ENCODE measurements at regions not wholly inside any gene's neighbourhood (a gene's known extent, or its start where the extent isn't known, plus 50 kb on each side); places are given as distances from the start of the nearest gene placed in this dataset.

DNA sequence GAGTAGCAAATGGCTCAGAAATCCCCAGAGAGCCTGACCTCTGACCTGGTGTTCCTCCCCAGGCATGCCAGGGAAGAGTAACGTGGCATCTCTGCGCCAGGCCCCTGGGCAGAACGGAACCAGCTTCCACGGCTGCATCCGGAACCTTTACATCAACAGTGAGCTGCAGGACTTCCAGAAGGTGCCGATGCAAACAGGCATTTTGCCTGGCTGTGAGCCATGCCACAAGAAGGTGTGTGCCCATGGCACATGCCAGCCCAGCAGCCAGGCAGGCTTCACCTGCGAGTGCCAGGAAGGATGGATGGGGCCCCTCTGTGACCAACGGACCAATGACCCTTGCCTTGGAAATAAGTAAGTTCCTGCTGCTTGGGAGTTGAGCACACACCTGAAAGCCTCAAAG is 83.4 kb upstream of the PACRGL start:
- TF ChIP-seq POLR2AphosphoS5 (IDR thresholded peaks at IDR 0.05) (no peak), CTCF (IDR thresholded peaks at IDR 0.05) (no peak)
